Liver (tissue), 7 donors: ENCODE measurements at regions not wholly inside any gene's neighbourhood (a gene's known extent, or its start where the extent isn't known, plus 50 kb on each side); places are given as distances from the start of the nearest gene placed in this dataset.

ENCODE experiments used
- DNase-seq: peaks from one replicate; pipeline ENCODE4 v3.0.0-alpha.2; 2017; ENCODE audit warnings: low spot score
- H3K27ac ChIP-seq, 2 donors: one replicate each; pipeline ENCODE4 v1.7.0; 2013; ENCODE audit warnings: inconsistent platforms in 2 of 2, low read length in 2 of 2, control low read depth in 1 of 2, low read depth in 1 of 2, mild to moderate bottlenecking in 1 of 2
- H3K27me3 ChIP-seq, 4 donors: one replicate each; pipeline versions ENCODE4 v1.6.1 to v1.7.0; 2013; ENCODE audit warnings: low read length in 3 of 4, inconsistent platforms in 1 of 4, mild to moderate bottlenecking in 1 of 4, moderate library complexity in 1 of 4; ENCODE audit not compliant: control insufficient read depth in 4 of 4, insufficient read depth in 4 of 4
- H3K36me3 ChIP-seq, 4 donors: one replicate each; pipeline versions ENCODE4 v1.6.1 to v1.7.0; 2013; ENCODE audit warnings: low read length in 3 of 4, mild to moderate bottlenecking in 3 of 4, low read depth in 1 of 4, moderate library complexity in 1 of 4; ENCODE audit not compliant: control insufficient read depth in 4 of 4, insufficient read depth in 3 of 4
- H3K4me1 ChIP-seq, 4 donors: one replicate each; pipeline versions ENCODE4 v1.6.1 to v1.7.0; 2013; ENCODE audit warnings: low read length in 3 of 4, mild to moderate bottlenecking in 3 of 4, moderate library complexity in 1 of 4; ENCODE audit not compliant: control insufficient read depth in 4 of 4, insufficient read depth in 4 of 4
- H3K4me3 ChIP-seq, 3 donors: one replicate each; pipeline versions ENCODE4 v1.6.1 to v1.7.0; 2013; ENCODE audit warnings: low read length in 3 of 3, control low read depth in 1 of 3, low read depth in 1 of 3, mild to moderate bottlenecking in 1 of 3
- H3K9ac ChIP-seq, 2 donors: one replicate each; pipeline ENCODE4 v1.7.0; 2013; ENCODE audit warnings: low read length in 2 of 2, mild to moderate bottlenecking in 2 of 2, moderate library complexity in 2 of 2, control low read depth in 1 of 2, low read depth in 1 of 2
- H3K9me3 ChIP-seq, 4 donors: one replicate each; pipeline versions ENCODE4 v1.6.1 to v1.7.0; 2013; ENCODE audit warnings: low read length in 3 of 4; ENCODE audit not compliant: control insufficient read depth in 4 of 4
- EGR1 ChIP-seq, 2 donors: IDR thresholded peaks; 2 replicates each; pipeline ENCODE4 v1.6.1; 2016 to 2018; ENCODE audit warnings: antibody characterized with exemption in 2 of 2, low read depth in 2 of 2
- FOXA1 ChIP-seq: IDR thresholded peaks from 2 replicates; pipeline ENCODE4 v1.6.1; 2016; ENCODE audit warnings: antibody characterized with exemption
- FOXA2 ChIP-seq: IDR thresholded peaks from 2 replicates; pipeline ENCODE4 v1.6.1; 2016; ENCODE audit warnings: antibody characterized with exemption
- GABPA ChIP-seq, 2 donors: IDR thresholded peaks in 1 of 2; conservative IDR thresholded peaks in 1 of 2; 2 replicates each; pipeline ENCODE4 v1.6.1; 2016; ENCODE audit warnings: antibody characterized with exemption in 2 of 2, mild to moderate bottlenecking in 1 of 2, moderate library complexity in 1 of 2
- HNF4A ChIP-seq, 2 donors: conservative IDR thresholded peaks; 2 replicates each; pipeline ENCODE4 v1.6.1; 2016; ENCODE audit warnings: antibody characterized with exemption in 2 of 2, mild to moderate bottlenecking in 2 of 2
- HNF4G ChIP-seq: IDR thresholded peaks from 2 replicates; pipeline ENCODE4 v1.6.1; 2016; ENCODE audit warnings: antibody characterized with exemption
- JUND ChIP-seq, 2 donors: IDR thresholded peaks; 2 replicates each; pipeline ENCODE4 v1.6.1; 2016; ENCODE audit warnings: antibody characterized with exemption in 2 of 2
- NR2F2 ChIP-seq: IDR thresholded peaks from 2 replicates; pipeline ENCODE4 v1.6.1; 2016; ENCODE audit warnings: antibody characterized with exemption
- RAD21 ChIP-seq, 2 donors: IDR thresholded peaks; 2 replicates each; pipeline ENCODE4 v1.6.1; 2016; ENCODE audit warnings: antibody characterized with exemption in 2 of 2, mild to moderate bottlenecking in 2 of 2
- RXRA ChIP-seq, 2 donors: IDR thresholded peaks; 2 replicates each; pipeline ENCODE4 v1.6.1; 2017 to 2018; ENCODE audit warnings: antibody characterized with exemption in 2 of 2, mild to moderate bottlenecking in 1 of 2
- SP1 ChIP-seq: IDR thresholded peaks from 2 replicates; pipeline ENCODE4 v1.6.1; 2018; ENCODE audit warnings: antibody characterized with exemption, mild to moderate bottlenecking
- TAF1 ChIP-seq: conservative IDR thresholded peaks from 2 replicates; pipeline ENCODE4 v1.6.1; 2016; ENCODE audit warnings: antibody characterized with exemption, mild to moderate bottlenecking
- YY1 ChIP-seq: IDR thresholded peaks from 2 replicates; pipeline ENCODE4 v1.6.1; 2016; ENCODE audit warnings: antibody characterized with exemption, mild to moderate bottlenecking
- WGBS: extraction: QIAGEN DNeasy Blood & Tissue Kit; methylation state at CpG from one replicate; pipeline ENCODE4 v1.1.7; 2013; 5-methylcytosine and 5-hydroxymethylcytosine counted together
- TF ChIP-seq, protein P1 (sequence below): IDR thresholded peaks from 2 replicates; pipeline ENCODE4 v1.6.1; 2016; ENCODE audit warnings: antibody characterized with exemption
- TF ChIP-seq, protein P2 (sequence below): IDR thresholded peaks from 2 replicates; pipeline ENCODE4 v1.6.1; 2016; ENCODE audit warnings: antibody characterized with exemption
- TF ChIP-seq, protein P3 (sequence below): IDR thresholded peaks from 2 replicates; pipeline ENCODE4 v1.6.1; 2016; ENCODE audit warnings: antibody characterized with exemption
- TF ChIP-seq, protein P4 (sequence below): IDR thresholded peaks from 2 replicates; pipeline ENCODE4 v1.6.1; 2016; ENCODE audit warnings: antibody characterized with exemption, mild to moderate bottlenecking
- donor health status: healthy.
- donor health status: healthy.
- donor health status: healthy.
- donor health status: healthy.

DNA sequence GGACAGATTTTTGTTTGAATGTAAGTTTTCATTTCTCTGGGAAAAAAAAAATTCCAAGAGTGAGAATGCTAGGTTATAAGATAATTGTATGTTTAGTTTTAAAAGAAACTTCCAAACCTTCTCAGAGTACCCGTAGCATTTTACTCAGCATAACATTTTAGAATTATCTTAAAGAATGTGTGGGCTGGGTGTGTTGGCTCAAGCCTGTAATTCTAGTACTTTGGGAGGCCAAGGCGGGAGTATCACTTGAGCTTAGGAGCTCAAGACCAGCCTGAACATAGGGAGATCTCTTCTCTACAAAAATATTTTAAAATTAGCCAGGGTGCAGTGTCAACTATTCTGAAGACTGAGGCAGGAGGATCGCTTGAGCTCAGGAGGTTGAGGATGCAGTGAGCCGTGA is 57.4 kb upstream of the RMP24 start:
- WGBS = 88% methylated on average over 4 of the region's 4 CpGs
- H3K27me3 ChIP-seq = peaks cover 0 to 6% (median 0%) of the 10 kb centered on the region in 4 donors
- TF ChIP-seq HNF4A (conservative IDR thresholded peaks at IDR 0.05) = no peak
- TF ChIP-seq RXRA (IDR thresholded peaks at IDR 0.05) = no peak
- no peak for TF ChIP-seq FOXA2
- TF ChIP-seq JUND (IDR thresholded peaks at IDR 0.05) = no peak
- TF ChIP-seq SP1 = no peak
- no peak for TF ChIP-seq TAF1
- TF ChIP-seq GABPA (IDR thresholded peaks at IDR 0.05 in 1 of 2, conservative IDR thresholded peaks at IDR 0.05 in 1 of 2) = no peak
- no peak for TF ChIP-seq YY1
- no peak for TF ChIP-seq NR2F2
- no peak overlapping the region for H3K4me3 ChIP-seq
- H3K4me1 ChIP-seq = no peaks in the 10 kb centered on the region
- no peak overlapping the region for H3K9ac ChIP-seq
- no peak for DNase-seq
- H3K27ac ChIP-seq = no peak overlapping the region
- H3K9me3 ChIP-seq = no peaks in the 10 kb centered on the region
- H3K36me3 ChIP-seq = no peaks in the 10 kb centered on the region

DNA sequence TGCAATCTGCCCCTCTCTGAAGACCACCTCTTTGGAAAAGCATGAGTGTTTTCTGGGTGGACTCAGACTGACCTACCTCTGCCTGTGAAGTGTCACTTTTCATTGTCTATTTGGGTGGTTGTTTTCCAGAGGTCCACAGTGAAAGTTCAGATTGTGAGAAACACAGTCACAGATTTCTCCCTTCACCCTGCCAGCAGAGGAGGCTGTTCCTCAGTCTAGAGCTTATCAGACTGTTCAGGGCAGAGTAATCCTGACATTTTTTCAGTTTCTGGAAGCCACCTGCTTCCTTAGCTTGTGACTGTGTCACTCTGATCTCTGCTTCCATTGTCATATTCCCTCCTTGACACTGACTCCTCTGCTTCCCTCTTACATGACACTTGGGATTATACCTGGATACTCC is 55.4 kb upstream of the RMP24 start:
- H3K9me3 ChIP-seq = no peaks in the 10 kb centered on the region
- DNase-seq = no peak
- no peak overlapping the region for H3K9ac ChIP-seq
- H3K27ac ChIP-seq = no peak overlapping the region
- H3K27me3 ChIP-seq = peaks cover 0 to 6% (median 0%) of the 10 kb centered on the region in 4 donors
- H3K4me3 ChIP-seq = no peak overlapping the region
- no peaks in the 10 kb centered on the region for H3K36me3 ChIP-seq
- TF ChIP-seq, protein P1, sequence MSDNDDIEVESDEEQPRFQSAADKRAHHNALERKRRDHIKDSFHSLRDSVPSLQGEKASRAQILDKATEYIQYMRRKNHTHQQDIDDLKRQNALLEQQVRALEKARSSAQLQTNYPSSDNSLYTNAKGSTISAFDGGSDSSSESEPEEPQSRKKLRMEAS = no peak
- TF ChIP-seq NR2F2 (no peak), TAF1 (no peak), RAD21 (IDR thresholded peaks at IDR 0.05) (no peak), YY1 (no peak), FOXA1 (no peak), RXRA (IDR thresholded peaks at IDR 0.05) (no peak), GABPA (IDR thresholded peaks at IDR 0.05 in 1 of 2, conservative IDR thresholded peaks at IDR 0.05 in 1 of 2) (no peak), SP1 (no peak)
- no peaks in the 10 kb centered on the region for H3K4me1 ChIP-seq

DNA sequence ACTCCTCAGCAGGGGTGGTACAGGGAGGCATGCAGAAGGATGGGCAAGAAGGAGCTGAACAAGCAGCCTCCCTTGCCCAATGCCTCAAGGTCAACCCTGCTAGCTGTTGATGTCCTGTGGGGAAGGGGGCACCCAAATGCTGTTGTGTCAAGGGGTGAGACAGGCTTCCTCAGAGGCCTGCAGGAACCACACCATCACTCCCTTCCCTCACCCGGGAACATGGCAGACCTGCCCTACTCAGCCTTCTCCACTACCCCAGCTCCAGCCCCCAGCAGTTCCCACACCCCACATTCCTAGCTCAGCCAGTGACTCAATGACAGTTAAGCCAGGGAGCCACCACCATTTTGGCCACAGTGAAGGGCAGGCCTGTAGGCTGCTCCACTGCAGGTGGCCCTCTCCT is 53.9 kb upstream of the RMP24 start:
- Histone ChIP-seq H3K36me3 (no peaks in the 10 kb centered on the region), H3K27ac (no peak overlapping the region), H3K4me1 (no peaks in the 10 kb centered on the region), H3K9me3 (no peaks in the 10 kb centered on the region), H3K27me3 (peaks cover 0 to 6% (median 0%) of the 10 kb centered on the region in 4 donors), H3K9ac (no peak overlapping the region), H3K4me3 (no peak overlapping the region)
- no peak for DNase-seq
- WGBS = 98% methylated on average over 1 of the region's 1 CpG
- TF ChIP-seq, protein P1 = no peak
- TF ChIP-seq FOXA2 (no peak), YY1 (no peak), RAD21 (IDR thresholded peaks at IDR 0.05) (no peak), FOXA1 (no peak), SP1 (no peak), HNF4G (no peak), GABPA (IDR thresholded peaks at IDR 0.05 in 1 of 2, conservative IDR thresholded peaks at IDR 0.05 in 1 of 2) (no peak), EGR1 (IDR thresholded peaks at IDR 0.05; ENCODE audit: low read depth in 2 of 2) (no peak)
- TF ChIP-seq, protein P2, sequence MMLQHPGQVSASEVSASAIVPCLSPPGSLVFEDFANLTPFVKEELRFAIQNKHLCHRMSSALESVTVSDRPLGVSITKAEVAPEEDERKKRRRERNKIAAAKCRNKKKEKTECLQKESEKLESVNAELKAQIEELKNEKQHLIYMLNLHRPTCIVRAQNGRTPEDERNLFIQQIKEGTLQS = no peak
- TF ChIP-seq, protein P3, sequence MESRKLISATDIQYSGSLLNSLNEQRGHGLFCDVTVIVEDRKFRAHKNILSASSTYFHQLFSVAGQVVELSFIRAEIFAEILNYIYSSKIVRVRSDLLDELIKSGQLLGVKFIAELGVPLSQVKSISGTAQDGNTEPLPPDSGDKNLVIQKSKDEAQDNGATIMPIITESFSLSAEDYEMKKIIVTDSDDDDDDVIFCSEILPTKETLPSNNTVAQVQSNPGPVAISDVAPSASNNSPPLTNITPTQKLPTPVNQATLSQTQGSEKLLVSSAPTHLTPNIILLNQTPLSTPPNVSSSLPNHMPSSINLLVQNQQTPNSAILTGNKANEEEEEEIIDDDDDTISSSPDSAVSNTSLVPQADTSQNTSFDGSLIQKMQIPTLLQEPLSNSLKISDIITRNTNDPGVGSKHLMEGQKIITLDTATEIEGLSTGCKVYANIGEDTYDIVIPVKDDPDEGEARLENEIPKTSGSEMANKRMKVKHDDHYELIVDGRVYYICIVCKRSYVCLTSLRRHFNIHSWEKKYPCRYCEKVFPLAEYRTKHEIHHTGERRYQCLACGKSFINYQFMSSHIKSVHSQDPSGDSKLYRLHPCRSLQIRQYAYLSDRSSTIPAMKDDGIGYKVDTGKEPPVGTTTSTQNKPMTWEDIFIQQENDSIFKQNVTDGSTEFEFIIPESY = no peak
- TF ChIP-seq, protein P4, sequence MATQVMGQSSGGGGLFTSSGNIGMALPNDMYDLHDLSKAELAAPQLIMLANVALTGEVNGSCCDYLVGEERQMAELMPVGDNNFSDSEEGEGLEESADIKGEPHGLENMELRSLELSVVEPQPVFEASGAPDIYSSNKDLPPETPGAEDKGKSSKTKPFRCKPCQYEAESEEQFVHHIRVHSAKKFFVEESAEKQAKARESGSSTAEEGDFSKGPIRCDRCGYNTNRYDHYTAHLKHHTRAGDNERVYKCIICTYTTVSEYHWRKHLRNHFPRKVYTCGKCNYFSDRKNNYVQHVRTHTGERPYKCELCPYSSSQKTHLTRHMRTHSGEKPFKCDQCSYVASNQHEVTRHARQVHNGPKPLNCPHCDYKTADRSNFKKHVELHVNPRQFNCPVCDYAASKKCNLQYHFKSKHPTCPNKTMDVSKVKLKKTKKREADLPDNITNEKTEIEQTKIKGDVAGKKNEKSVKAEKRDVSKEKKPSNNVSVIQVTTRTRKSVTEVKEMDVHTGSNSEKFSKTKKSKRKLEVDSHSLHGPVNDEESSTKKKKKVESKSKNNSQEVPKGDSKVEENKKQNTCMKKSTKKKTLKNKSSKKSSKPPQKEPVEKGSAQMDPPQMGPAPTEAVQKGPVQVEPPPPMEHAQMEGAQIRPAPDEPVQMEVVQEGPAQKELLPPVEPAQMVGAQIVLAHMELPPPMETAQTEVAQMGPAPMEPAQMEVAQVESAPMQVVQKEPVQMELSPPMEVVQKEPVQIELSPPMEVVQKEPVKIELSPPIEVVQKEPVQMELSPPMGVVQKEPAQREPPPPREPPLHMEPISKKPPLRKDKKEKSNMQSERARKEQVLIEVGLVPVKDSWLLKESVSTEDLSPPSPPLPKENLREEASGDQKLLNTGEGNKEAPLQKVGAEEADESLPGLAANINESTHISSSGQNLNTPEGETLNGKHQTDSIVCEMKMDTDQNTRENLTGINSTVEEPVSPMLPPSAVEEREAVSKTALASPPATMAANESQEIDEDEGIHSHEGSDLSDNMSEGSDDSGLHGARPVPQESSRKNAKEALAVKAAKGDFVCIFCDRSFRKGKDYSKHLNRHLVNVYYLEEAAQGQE = no peak
